ENCODE measurements at regions not wholly inside any gene's neighbourhood (a gene's known extent, or its start where the extent isn't known, plus 50 kb on each side); places are given as distances from the start of the nearest gene placed in this dataset.

DNA sequence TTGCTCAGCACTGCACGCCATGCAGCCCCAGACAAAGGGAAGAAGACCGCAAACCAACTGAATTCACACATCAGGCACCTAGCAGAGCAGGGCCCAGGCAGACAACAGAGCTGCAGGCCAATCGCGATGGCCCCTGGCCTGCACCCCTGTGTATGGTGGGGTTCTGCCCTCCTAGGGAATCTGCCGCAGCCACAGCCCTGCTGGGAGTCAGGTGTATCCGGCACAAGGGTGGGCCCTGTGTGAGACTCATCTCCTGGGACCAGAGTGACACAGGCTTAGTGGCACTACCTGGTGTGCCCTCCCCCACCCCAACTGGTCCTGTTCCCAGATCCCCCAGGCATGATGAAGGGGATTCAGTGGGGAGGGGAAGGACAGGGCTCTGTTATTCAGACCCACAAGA lies 122.8 kb downstream of the ATPSCKMT start:
- H3K9me3 Mint-ChIP-seq: peaks cover 0 to 5% (median 4%) of the 10 kb centered on the region in 7 donors
- H3K36me3 Mint-ChIP-seq: no peaks in the 10 kb centered on the region
- 83% methylated on average over 1 of the region's 6 CpGs for WGBS (ENCODE audit: insufficient coverage)
- H3K9me3 ChIP-seq (replicated peaks in 1 of 2; ENCODE audit: control insufficient read depth in 1 of 2, insufficient read depth in 1 of 2, low read length in 2 of 2): no peaks in the 10 kb centered on the region
- TF ChIP-seq, protein P1, sequence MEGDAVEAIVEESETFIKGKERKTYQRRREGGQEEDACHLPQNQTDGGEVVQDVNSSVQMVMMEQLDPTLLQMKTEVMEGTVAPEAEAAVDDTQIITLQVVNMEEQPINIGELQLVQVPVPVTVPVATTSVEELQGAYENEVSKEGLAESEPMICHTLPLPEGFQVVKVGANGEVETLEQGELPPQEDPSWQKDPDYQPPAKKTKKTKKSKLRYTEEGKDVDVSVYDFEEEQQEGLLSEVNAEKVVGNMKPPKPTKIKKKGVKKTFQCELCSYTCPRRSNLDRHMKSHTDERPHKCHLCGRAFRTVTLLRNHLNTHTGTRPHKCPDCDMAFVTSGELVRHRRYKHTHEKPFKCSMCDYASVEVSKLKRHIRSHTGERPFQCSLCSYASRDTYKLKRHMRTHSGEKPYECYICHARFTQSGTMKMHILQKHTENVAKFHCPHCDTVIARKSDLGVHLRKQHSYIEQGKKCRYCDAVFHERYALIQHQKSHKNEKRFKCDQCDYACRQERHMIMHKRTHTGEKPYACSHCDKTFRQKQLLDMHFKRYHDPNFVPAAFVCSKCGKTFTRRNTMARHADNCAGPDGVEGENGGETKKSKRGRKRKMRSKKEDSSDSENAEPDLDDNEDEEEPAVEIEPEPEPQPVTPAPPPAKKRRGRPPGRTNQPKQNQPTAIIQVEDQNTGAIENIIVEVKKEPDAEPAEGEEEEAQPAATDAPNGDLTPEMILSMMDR (IDR thresholded peaks at IDR 0.05): no peak
- H3K27me3 ChIP-seq (ENCODE audit: control insufficient read depth in 2 of 2, insufficient read depth in 2 of 2, low read length in 2 of 2): no peaks in the 10 kb centered on the region
- H3K9ac ChIP-seq (ENCODE audit: insufficient read depth, low read length, poor library complexity, severe bottlenecking): no peak overlapping the region
- DNase-seq: no peak
- no peaks in the 10 kb centered on the region for H4K20me1 ChIP-seq (ENCODE audit: insufficient read depth, low read length)
- H3K4me1 ChIP-seq (ENCODE audit: control insufficient read depth in 1 of 2, insufficient read depth in 2 of 2, low read length in 2 of 2): no peaks in the 10 kb centered on the region
- no peak overlapping the region for H3K4me3 ChIP-seq (replicated peaks in 1 of 3; ENCODE audit: low read depth in 2 of 3, low read length in 3 of 3)
- H3K36me3 ChIP-seq (replicated peaks in 1 of 2; ENCODE audit: control insufficient read depth in 1 of 2, insufficient read depth in 2 of 2, low read length in 2 of 2): no peaks in the 10 kb centered on the region
- H3K4me3 Mint-ChIP-seq: no peak overlapping the region
- intact Hi-C loops (cut with micrococcal nuclease): no loop called here
- no peak overlapping the region for H3K27ac Mint-ChIP-seq
- H3K4me1 Mint-ChIP-seq: no peaks in the 10 kb centered on the region
- no peak overlapping the region for H3K4me2 ChIP-seq (replicated peaks; ENCODE audit: extremely low read depth, low read length, poor library complexity, severe bottlenecking)
- H3K79me2 ChIP-seq (ENCODE audit: insufficient read depth, low read length): no peaks in the 10 kb centered on the region
- H3K27ac ChIP-seq (ENCODE audit: low read depth in 1 of 2, low read length in 2 of 2): no peak overlapping the region
- no peak overlapping the region for H2AFZ ChIP-seq (ENCODE audit: insufficient read depth, low read depth, low read length, poor library complexity, severe bottlenecking)
- peaks cover 2% of the 10 kb centered on the region in 3 donors for H3K27me3 Mint-ChIP-seq (ENCODE audit: low read depth in 3 of 3)

- H3K4me2 ChIP-seq (replicated peaks; ENCODE audit: extremely low read depth, low read length, poor library complexity, severe bottlenecking): no peak overlapping the region
- Mint-ChIP-seq H3K4me1 (no peaks in the 10 kb centered on the region), H3K36me3 (no peaks in the 10 kb centered on the region), H3K4me3 (no peak overlapping the region), H3K27ac (peak overlapping the region in 1 of 7 donors; percentile 11), H3K9me3 (peaks cover 0 to 11% (median 1%) of the 10 kb centered on the region in 7 donors), H3K27me3 (ENCODE audit: low read depth in 3 of 3) (peaks cover 0 to 2% (median 2%) of the 10 kb centered on the region in 3 donors)
- TF ChIP-seq, protein P1 (IDR thresholded peaks at IDR 0.05): no peak
- H3K36me3 ChIP-seq (replicated peaks in 1 of 2; ENCODE audit: control insufficient read depth in 1 of 2, insufficient read depth in 2 of 2, low read length in 2 of 2): no peaks in the 10 kb centered on the region
- H3K27ac ChIP-seq (ENCODE audit: low read depth in 1 of 2, low read length in 2 of 2): no peak overlapping the region
- DNase-seq: no peak
- H4K20me1 ChIP-seq (ENCODE audit: insufficient read depth, low read length): no peaks in the 10 kb centered on the region
- H2AFZ ChIP-seq (ENCODE audit: insufficient read depth, low read depth, low read length, poor library complexity, severe bottlenecking): no peak overlapping the region
- no peaks in the 10 kb centered on the region for H3K4me1 ChIP-seq (ENCODE audit: control insufficient read depth in 1 of 2, insufficient read depth in 2 of 2, low read length in 2 of 2)
- H3K27me3 ChIP-seq (ENCODE audit: control insufficient read depth in 2 of 2, insufficient read depth in 2 of 2, low read length in 2 of 2): no peaks in the 10 kb centered on the region
- WGBS (ENCODE audit: insufficient coverage): 93% methylated on average over 3 of the region's 9 CpGs
- H3K4me3 ChIP-seq (replicated peaks in 1 of 3; ENCODE audit: low read depth in 2 of 3, low read length in 3 of 3): no peak overlapping the region
- H3K79me2 ChIP-seq (ENCODE audit: insufficient read depth, low read length): no peaks in the 10 kb centered on the region
- no peak overlapping the region for H3K9ac ChIP-seq (ENCODE audit: insufficient read depth, low read length, poor library complexity, severe bottlenecking)
- H3K9me3 ChIP-seq (replicated peaks in 1 of 2; ENCODE audit: control insufficient read depth in 1 of 2, insufficient read depth in 1 of 2, low read length in 2 of 2): no peaks in the 10 kb centered on the region
- intact Hi-C loops (cut with micrococcal nuclease): no loop called here
Measured at GRCh38 chr5:10125116-10125515, 124.6 kb downstream of the ATPSCKMT start.
